GM19438 (cell line): ENCODE measurements at regions not wholly inside any gene's neighbourhood (a gene's known extent, or its start where the extent isn't known, plus 50 kb on each side); places are given as distances from the start of the nearest gene placed in this dataset.

ENCODE experiments used
- ATAC-seq: cut with Tn5 transposase; IDR thresholded peaks from one replicate; pipeline ENCODE4 v1.9.1; 2021; ENCODE audit warnings: low read depth; ENCODE audit not compliant: unreplicated experiment

DNA sequence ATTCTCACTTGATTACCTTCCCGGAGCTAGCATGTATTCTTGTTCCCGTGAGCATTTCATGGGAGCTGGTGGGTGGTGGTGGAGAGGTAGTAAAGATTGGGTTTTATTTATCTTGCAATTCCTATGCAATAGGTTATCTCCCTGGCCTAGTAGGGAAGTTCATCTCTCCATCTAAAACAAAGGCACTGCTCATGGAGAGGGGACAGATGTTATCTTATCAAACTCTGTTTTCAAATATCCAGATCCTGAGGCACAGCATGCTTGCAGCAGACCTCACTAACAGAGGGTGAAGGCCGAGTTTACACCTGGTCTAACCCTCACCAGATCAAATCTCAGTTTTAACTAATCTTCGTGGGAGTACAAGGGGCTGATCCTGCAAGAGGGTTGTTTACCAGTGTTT, 98.9 kb downstream of the CYRIA start:
- no peak for ATAC-seq

DNA sequence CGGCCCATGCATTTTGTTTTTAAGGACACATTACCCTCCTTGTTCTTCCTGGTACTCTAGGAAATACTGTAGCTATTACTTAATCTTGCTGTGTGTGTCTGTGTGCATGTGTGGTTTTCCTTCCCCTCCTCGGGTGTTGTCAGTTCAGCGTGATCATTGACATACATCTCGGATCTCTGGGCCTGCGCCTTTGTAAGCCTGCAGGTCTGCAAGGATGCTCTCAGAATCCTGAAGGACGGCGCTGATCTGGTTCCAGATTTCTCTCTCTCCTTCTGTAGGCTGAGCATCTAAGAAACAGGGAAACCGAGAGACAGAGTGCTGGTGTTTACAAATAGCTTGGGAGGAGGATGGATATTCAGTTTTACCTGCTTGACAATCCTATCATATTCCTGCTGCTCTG, 100.2 kb downstream of the CYRIA start:
- ATAC-seq: no peak

DNA sequence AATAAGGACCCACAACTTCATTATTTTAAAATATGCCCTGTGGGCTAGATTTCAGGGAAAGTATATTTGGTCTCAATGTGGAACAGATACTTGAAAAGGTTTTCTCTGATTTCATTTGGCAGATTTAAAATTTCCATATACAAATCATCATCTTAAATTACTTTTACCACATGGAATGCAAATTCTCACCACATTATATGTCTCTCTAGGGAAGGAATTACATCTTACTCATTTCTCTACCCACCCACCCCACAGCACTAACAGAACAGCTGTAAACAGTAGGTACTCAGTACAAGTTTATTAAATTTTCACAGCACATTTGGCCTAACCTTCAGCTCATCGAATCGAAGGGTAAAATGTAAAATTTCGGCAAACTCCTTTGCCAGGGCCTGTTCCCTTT, 104.0 kb downstream of the CYRIA start:
- ATAC-seq: no peak

- no peak for ATAC-seq
These were observed 104.4 kb downstream of the CYRIA start for GRCh38 chr2:16561251-16561650.

GRCh38 chr2:16559278-16560067, 106.2 kb downstream of the CYRIA start:
- no peak for ATAC-seq

DNA sequence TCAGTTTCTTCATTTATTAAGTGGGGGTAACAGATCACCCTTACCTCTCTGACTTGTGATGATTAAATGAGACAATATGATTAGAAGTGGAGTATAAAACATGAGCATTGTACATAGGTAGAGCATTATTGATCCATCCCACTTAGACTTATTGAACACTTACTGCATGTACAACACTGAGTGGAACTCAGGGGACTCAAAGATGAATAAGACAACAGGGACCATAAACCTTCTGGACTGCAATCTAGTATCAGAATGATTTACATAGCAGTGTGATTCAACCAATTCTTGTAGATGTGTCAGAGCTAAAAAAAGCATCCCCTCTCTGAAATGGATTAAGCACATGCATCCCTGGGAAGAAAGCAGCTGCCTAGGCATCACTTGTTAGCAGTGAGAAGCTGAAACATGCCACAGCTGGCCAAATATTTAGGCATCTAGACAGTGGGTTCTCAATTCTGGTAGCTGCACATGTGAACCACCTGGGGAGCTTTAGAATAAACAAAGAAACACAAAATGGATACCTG, 111.5 kb downstream of the CYRIA start:
- no peak for ATAC-seq

- ATAC-seq: no peak
These were observed 112.4 kb downstream of the CYRIA start for GRCh38 chr2:16553226-16553625.

GRCh38 chr2:16552202-16552601, 113.4 kb downstream of the CYRIA start:
- no peak for ATAC-seq

GRCh38 chr2:16548036-16548435, 117.6 kb downstream of the CYRIA start:
- ATAC-seq: no peak

GRCh38 chr2:16546128-16546754, 119.4 kb downstream of the CYRIA start:
- ATAC-seq: no peak

- ATAC-seq: no peak
These were observed 126.9 kb downstream of the CYRIA start for GRCh38 chr2:16538707-16539106.

- ATAC-seq: no peak
These were observed 128.3 kb downstream of the CYRIA start for GRCh38 chr2:16537347-16537746.

GRCh38 chr2:16526193-16526592, 139.4 kb downstream of the CYRIA start:
- ATAC-seq: no peak

GRCh38 chr2:16525265-16525887, 140.3 kb downstream of the CYRIA start:
- no peak for ATAC-seq

- ATAC-seq: no peak
These were observed 141.9 kb downstream of the CYRIA start for GRCh38 chr2:16523711-16524110.

- no peak for ATAC-seq
These were observed 143.4 kb downstream of the CYRIA start for GRCh38 chr2:16522031-16522831.

GRCh38 chr2:16520891-16521290, 144.7 kb downstream of the CYRIA start:
- no peak for ATAC-seq

GRCh38 chr2:16515696-16516095, 149.9 kb downstream of the CYRIA start:
- ATAC-seq: no peak

DNA sequence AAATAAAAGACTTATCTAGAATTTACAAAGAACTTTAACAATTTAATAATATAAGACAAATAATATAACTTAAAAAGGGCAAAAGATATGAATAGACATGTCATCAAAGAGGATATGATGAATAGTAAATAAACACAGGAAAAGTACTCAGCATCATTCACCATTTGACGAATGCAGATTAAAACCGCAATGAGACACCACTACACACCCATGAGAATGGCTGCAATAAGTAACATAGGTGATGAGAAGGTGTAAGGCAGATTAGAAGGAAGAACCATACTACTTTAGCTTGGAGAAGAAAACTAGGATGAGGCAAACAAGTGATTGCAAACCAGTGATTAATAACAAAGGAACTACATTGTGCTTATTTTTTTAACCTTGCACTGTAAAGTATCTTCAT, 152.0 kb downstream of the CYRIA start:
- ATAC-seq: no peak

DNA sequence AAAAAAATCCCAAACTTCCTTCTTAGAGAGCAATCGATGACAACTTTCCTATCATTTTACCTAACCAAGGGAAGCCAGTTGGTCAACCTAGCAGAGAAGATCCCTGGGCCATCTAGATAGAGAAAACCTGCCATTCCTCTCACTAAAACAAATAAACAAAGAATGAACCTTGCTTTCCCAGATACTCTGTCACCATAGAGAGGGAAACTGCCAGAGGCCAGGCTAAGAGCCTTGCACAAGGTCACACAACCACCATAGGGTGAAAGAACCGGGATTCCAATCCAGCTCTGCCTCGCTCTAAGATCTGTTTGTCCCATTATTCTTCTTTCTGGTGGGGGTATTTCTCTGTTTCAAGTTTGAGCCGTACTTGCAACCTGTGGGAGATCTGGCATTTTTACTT, 154.6 kb downstream of the CYRIA start:
- ATAC-seq: no peak

GRCh38 chr2:16509042-16509441, 156.6 kb downstream of the CYRIA start:
- no peak for ATAC-seq
